Chondrocyte (in vitro differentiated cells): ENCODE measurements at regions not wholly inside any gene's neighbourhood (a gene's known extent, or its start where the extent isn't known, plus 50 kb on each side); places are given as distances from the start of the nearest gene placed in this dataset.

Source experiments
- DNase-seq: peaks from one replicate; pipeline ENCODE4 v3.0.0; 2021; ENCODE audit warnings: mixed read lengths, low spot score
- H3K27ac Mint-ChIP-seq: one replicate; pipeline ENCODE4 v1.8.0; 2021; ENCODE audit warnings: mild to moderate bottlenecking, moderate library complexity, mixed read lengths; ENCODE audit not compliant: unreplicated experiment
- H3K27me3 Mint-ChIP-seq: 2 replicates; pipeline ENCODE4 v1.8.0; 2021; ENCODE audit warnings: low read depth, mixed read lengths
- H3K36me3 Mint-ChIP-seq: 2 replicates; pipeline ENCODE4 v1.8.0; 2021; ENCODE audit warnings: low read depth, mixed read lengths
- H3K4me1 Mint-ChIP-seq: 2 replicates; pipeline ENCODE4 v1.8.0; 2021; ENCODE audit warnings: low read depth, mild to moderate bottlenecking, mixed read lengths
- H3K4me3 Mint-ChIP-seq: one replicate; pipeline ENCODE4 v1.8.0; 2021; ENCODE audit warnings: mild to moderate bottlenecking, moderate library complexity, mixed read lengths; ENCODE audit not compliant: unreplicated experiment
- H3K9me3 Mint-ChIP-seq: 2 replicates; pipeline ENCODE4 v1.8.0; 2021; ENCODE audit warnings: low read depth, mixed read lengths
- TF ChIP-seq, protein P1 (sequence below): fragments of 200-600 bp; sonication (generic); IDR thresholded peaks from 2 replicates; pipeline ENCODE4 v1.5.0; 2021; ENCODE audit warnings: antibody characterized with exemption, mild to moderate bottlenecking, moderate library complexity

DNA sequence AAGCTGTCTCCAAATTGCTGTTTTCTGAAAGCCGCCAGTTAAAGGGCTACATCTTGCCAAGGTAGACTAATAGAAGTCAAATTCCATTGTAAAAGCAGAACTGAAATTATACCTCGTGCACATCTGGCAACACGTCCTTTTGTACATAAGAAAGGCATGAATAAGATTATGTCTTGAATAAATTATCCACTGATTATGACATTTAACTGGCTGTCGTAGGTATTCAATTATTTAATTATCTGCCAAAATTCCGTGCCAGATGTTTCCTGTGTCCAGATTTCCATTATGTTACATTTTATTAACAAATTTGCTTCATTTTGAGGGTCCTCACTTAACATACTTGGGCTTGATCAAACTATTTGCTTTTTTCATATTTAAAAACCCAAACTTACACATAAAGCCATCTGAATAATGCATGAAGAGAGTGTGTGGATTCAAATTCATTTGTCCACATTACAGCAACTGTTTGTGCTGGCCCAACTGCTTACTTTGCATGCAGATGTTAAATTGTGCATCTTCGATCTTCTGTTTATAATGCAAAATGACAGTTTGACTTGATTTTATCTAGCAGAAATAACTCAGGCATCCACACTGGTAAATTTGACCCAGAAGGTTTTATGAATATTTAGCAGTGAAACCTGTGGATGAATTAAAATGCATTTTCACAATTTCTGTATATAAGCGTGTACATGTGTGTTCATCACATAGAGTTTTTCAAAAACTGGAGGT is 701.5 kb downstream of the ZNF385D start:
- peaks cover 6% of the 10 kb centered on the region for H3K9me3 Mint-ChIP-seq
- no peak overlapping the region for H3K27ac Mint-ChIP-seq
- no peak overlapping the region for H3K4me3 Mint-ChIP-seq
- no peaks in the 10 kb centered on the region for H3K27me3 Mint-ChIP-seq
- H3K4me1 Mint-ChIP-seq = no peaks in the 10 kb centered on the region
- H3K36me3 Mint-ChIP-seq = no peaks in the 10 kb centered on the region
- no peak for DNase-seq
- TF ChIP-seq, protein P1, sequence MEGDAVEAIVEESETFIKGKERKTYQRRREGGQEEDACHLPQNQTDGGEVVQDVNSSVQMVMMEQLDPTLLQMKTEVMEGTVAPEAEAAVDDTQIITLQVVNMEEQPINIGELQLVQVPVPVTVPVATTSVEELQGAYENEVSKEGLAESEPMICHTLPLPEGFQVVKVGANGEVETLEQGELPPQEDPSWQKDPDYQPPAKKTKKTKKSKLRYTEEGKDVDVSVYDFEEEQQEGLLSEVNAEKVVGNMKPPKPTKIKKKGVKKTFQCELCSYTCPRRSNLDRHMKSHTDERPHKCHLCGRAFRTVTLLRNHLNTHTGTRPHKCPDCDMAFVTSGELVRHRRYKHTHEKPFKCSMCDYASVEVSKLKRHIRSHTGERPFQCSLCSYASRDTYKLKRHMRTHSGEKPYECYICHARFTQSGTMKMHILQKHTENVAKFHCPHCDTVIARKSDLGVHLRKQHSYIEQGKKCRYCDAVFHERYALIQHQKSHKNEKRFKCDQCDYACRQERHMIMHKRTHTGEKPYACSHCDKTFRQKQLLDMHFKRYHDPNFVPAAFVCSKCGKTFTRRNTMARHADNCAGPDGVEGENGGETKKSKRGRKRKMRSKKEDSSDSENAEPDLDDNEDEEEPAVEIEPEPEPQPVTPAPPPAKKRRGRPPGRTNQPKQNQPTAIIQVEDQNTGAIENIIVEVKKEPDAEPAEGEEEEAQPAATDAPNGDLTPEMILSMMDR = no peak

- H3K36me3 Mint-ChIP-seq = no peaks in the 10 kb centered on the region
- H3K27me3 Mint-ChIP-seq = peaks cover 4% of the 10 kb centered on the region
- no peak overlapping the region for H3K27ac Mint-ChIP-seq
- H3K4me3 Mint-ChIP-seq = no peak overlapping the region
- TF ChIP-seq, protein P1 = no peak
- no peaks in the 10 kb centered on the region for H3K4me1 Mint-ChIP-seq
- no peaks in the 10 kb centered on the region for H3K9me3 Mint-ChIP-seq
- DNase-seq = no peak
Observed at GRCh38 chr3:21043139-21043538, 707.9 kb downstream of the ZNF385D start.

GRCh38 chr3:21042184-21042583 is 708.8 kb downstream of the ZNF385D start:
- no peak overlapping the region for H3K4me3 Mint-ChIP-seq

GRCh38 chr3:21041621-21042020 is 709.4 kb downstream of the ZNF385D start:
- no peak for DNase-seq
- Mint-ChIP-seq H3K36me3 (no peaks in the 10 kb centered on the region), H3K9me3 (no peaks in the 10 kb centered on the region), H3K27ac (no peak overlapping the region), H3K4me3 (no peak overlapping the region), H3K27me3 (peaks cover 6% of the 10 kb centered on the region), H3K4me1 (no peaks in the 10 kb centered on the region)
- TF ChIP-seq, protein P1 = no peak

More at GRCh38 chr3:21042184-21042583, 708.8 kb downstream of the ZNF385D start:
- no peak for DNase-seq
- H3K4me1 Mint-ChIP-seq = no peaks in the 10 kb centered on the region
- H3K36me3 Mint-ChIP-seq = no peaks in the 10 kb centered on the region
- H3K27me3 Mint-ChIP-seq = peaks cover 6% of the 10 kb centered on the region
- TF ChIP-seq, protein P1 = no peak
- H3K27ac Mint-ChIP-seq = no peak overlapping the region
- no peaks in the 10 kb centered on the region for H3K9me3 Mint-ChIP-seq

DNA sequence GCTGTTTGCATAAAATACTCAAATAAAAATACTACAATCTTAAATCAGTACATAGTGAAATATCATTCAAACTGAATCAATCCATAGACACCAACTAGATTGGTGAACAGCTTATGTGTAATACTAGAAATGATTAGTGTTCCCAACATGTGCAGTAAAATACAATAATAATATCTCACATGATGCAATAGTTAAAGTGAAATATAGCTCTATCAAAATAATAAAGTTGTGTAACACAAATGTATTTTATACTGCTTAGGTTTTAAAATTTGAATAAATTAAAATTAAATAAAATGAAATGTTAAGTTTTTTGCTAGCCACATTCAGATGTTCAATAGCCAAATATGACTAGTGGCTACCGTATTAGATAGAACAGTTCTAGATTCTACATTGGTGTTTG is 714.1 kb downstream of the ZNF385D start:
- TF ChIP-seq, protein P1 = no peak
- H3K27ac Mint-ChIP-seq = no peak overlapping the region
- no peaks in the 10 kb centered on the region for H3K4me1 Mint-ChIP-seq
- no peak overlapping the region for H3K4me3 Mint-ChIP-seq
- H3K27me3 Mint-ChIP-seq = peaks cover 6% of the 10 kb centered on the region
- DNase-seq = no peak
- H3K36me3 Mint-ChIP-seq = no peaks in the 10 kb centered on the region
- peaks cover 6% of the 10 kb centered on the region for H3K9me3 Mint-ChIP-seq
